NCI-H128 (cell line): ENCODE measurements at regions not wholly inside any gene's neighbourhood (a gene's known extent, or its start where the extent isn't known, plus 50 kb on each side); places are given as distances from the start of the nearest gene placed in this dataset.

Experiments used
- DNase-seq: peaks from one replicate; lab custom pipeline; 2025; ENCODE audit not compliant: unreplicated experiment; lab: John Stamatoyannopoulos, UW

GRCh38 chr5:136811551-136811950 lies 446.2 kb upstream of the TRPC7 start:
- no peak for DNase-seq

- no peak for DNase-seq
Observed at GRCh38 chr5:136811086-136811485, 445.7 kb upstream of the TRPC7 start.

GRCh38 chr5:136810261-136810801 lies 445.0 kb upstream of the TRPC7 start:
- no peak for DNase-seq

GRCh38 chr5:136809382-136809781 lies 444.0 kb upstream of the TRPC7 start:
- no peak for DNase-seq

GRCh38 chr5:136808756-136809155 lies 443.4 kb upstream of the TRPC7 start:
- no peak for DNase-seq

GRCh38 chr5:136805466-136805865 lies 440.1 kb upstream of the TRPC7 start:
- DNase-seq = no peak

- peak; percentile 18 for DNase-seq
Observed at GRCh38 chr5:136802383-136802782, 437.0 kb upstream of the TRPC7 start.

- DNase-seq = no peak
Observed at GRCh38 chr5:136799806-136800372, 434.5 kb upstream of the TRPC7 start.

- no peak for DNase-seq
Observed at GRCh38 chr5:136793300-136793699, 428.0 kb upstream of the TRPC7 start.

GRCh38 chr5:136781464-136781863 lies 416.1 kb upstream of the TRPC7 start:
- DNase-seq = no peak

- DNase-seq = no peak
Observed at GRCh38 chr5:136780518-136780917, 415.2 kb upstream of the TRPC7 start.

- no peak for DNase-seq
Observed at GRCh38 chr5:136776022-136776927, 410.9 kb upstream of the TRPC7 start.

GRCh38 chr5:136772491-136772890 lies 407.1 kb upstream of the TRPC7 start:
- no peak for DNase-seq

GRCh38 chr5:136769900-136770684 lies 404.7 kb upstream of the TRPC7 start:
- peak; percentile 63 for DNase-seq

- DNase-seq = no peak
Observed at GRCh38 chr5:136769093-136769492, 403.7 kb upstream of the TRPC7 start.

- no peak for DNase-seq
Observed at GRCh38 chr5:136768457-136768856, 403.1 kb upstream of the TRPC7 start.

- no peak for DNase-seq
Observed at GRCh38 chr5:136766456-136766855, 401.1 kb upstream of the TRPC7 start.

- DNase-seq = no peak
Observed at GRCh38 chr5:136764601-136765000, 399.3 kb upstream of the TRPC7 start.

GRCh38 chr5:136763548-136763947 lies 398.2 kb upstream of the TRPC7 start:
- no peak for DNase-seq

GRCh38 chr5:136754216-136754615 lies 388.9 kb upstream of the TRPC7 start:
- DNase-seq = no peak

GRCh38 chr5:136750224-136750862 lies 385.0 kb upstream of the TRPC7 start:
- no peak for DNase-seq
